PC-3 (cell line): ENCODE measurements at regions not wholly inside any gene's neighbourhood (a gene's known extent, or its start where the extent isn't known, plus 50 kb on each side); places are given as distances from the start of the nearest gene placed in this dataset.

Experiments used
- CTCF ChIP-seq: fragments of 300-600 bp; sonication (generic); conservative IDR thresholded peaks from 2 replicates; pipeline ENCODE4 v1.5.1; 2017; ENCODE audit warnings: antibody characterized with exemption, low read depth, mild to moderate bottlenecking, low read length
- EZH2 ChIP-seq: fragments of 300-600 bp; sonication (generic); IDR thresholded peaks from one replicate; pipeline ENCODE4 v1.6.1; 2017; ENCODE audit warnings: antibody characterized with exemption, mild to moderate bottlenecking, low read length; ENCODE audit not compliant: unreplicated experiment
- EZH2phosphoT487 ChIP-seq: fragments of 300-600 bp; sonication (generic); IDR thresholded peaks from 2 replicates; pipeline ENCODE4 v1.6.1; 2018; ENCODE audit warnings: mild to moderate bottlenecking, antibody characterized with exemption, low read length, borderline replicate concordance

GRCh38 chr2:160651416-160652200 lies 158.0 kb upstream of the RBMS1 start:
- no peak for TF ChIP-seq CTCF
- TF ChIP-seq EZH2, result no peak
- no peak for TF ChIP-seq EZH2phosphoT487
